ENCODE measurements at regions not wholly inside any gene's neighbourhood (a gene's known extent, or its start where the extent isn't known, plus 50 kb on each side); places are given as distances from the start of the nearest gene placed in this dataset.

- no peak overlapping the region for H3K27ac Mint-ChIP-seq
- peaks cover 16% of the 10 kb centered on the region for H3K27me3 Mint-ChIP-seq
- DNase-seq (ENCODE audit: low spot score, unreplicated experiment), result no peak
- H3K4me3 Mint-ChIP-seq (ENCODE audit: low read depth), result no peak overlapping the region
- no peak for TF ChIP-seq CTCF (IDR thresholded peaks at IDR 0.05; ENCODE audit: unreplicated experiment)
- no peaks in the 10 kb centered on the region for H3K4me1 Mint-ChIP-seq (ENCODE audit: low read depth)
- H3K36me3 Mint-ChIP-seq (ENCODE audit: insufficient read depth), result no peaks in the 10 kb centered on the region
- H3K9me3 Mint-ChIP-seq (ENCODE audit: low read depth), result peaks cover 6% of the 10 kb centered on the region
Measured at GRCh38 chr16:73275448-73275847, 227.5 kb upstream of the ZFHX3 start.

DNA sequence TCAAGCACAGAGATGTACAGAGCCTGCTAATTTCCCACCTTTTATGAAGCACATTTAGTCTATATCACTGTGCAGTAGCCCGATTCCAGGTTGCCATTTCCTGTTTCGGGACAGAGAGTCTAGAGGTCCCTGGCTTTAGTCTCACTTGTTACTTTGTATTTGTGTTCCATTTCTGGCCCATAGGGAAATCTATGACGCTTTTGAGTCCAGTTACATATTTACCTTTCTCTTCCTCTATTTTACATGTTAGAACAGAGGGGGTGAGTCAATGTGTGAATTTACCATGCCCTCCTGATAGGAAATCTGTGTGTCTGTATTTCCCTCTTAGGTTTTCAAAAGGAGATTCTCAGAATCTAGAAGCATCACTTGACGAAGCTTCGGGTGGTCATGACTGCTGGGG, 227.1 kb upstream of the ZFHX3 start:
- no peak for DNase-seq (ENCODE audit: low spot score, unreplicated experiment)
- H3K27ac Mint-ChIP-seq, result no peak overlapping the region
- no peak overlapping the region for H3K4me3 Mint-ChIP-seq (ENCODE audit: low read depth)
- peaks cover 6% of the 10 kb centered on the region for H3K9me3 Mint-ChIP-seq (ENCODE audit: low read depth)
- TF ChIP-seq CTCF (IDR thresholded peaks at IDR 0.05; ENCODE audit: unreplicated experiment), result no peak
- peaks cover 16% of the 10 kb centered on the region for H3K27me3 Mint-ChIP-seq
- no peaks in the 10 kb centered on the region for H3K36me3 Mint-ChIP-seq (ENCODE audit: insufficient read depth)
- no peaks in the 10 kb centered on the region for H3K4me1 Mint-ChIP-seq (ENCODE audit: low read depth)

DNA sequence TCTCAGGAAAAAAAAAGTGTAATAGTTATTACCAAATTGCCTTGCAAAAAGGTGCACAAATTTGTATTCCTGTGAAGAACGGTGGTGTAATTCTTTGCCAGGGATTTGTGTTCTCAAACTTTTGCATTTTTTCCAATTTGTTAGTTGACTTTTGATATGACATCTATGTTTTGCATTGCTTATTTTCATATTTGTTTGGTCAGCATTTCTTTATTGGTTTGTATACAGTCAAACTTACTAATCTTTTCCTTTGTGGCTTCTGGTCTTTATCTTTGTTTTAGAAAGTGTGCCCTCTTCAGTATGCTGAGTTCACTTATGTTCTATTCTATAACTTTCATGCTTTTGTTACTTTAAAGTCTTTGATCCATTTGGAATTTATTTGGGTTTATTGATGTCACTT, 226.2 kb upstream of the ZFHX3 start:
- DNase-seq (ENCODE audit: low spot score, unreplicated experiment), result no peak
- no peak overlapping the region for H3K27ac Mint-ChIP-seq
- H3K27me3 Mint-ChIP-seq, result peaks cover 18% of the 10 kb centered on the region
- H3K4me1 Mint-ChIP-seq (ENCODE audit: low read depth), result no peaks in the 10 kb centered on the region
- H3K36me3 Mint-ChIP-seq (ENCODE audit: insufficient read depth), result no peaks in the 10 kb centered on the region
- H3K4me3 Mint-ChIP-seq (ENCODE audit: low read depth), result no peak overlapping the region
- H3K9me3 Mint-ChIP-seq (ENCODE audit: low read depth), result peaks cover 6% of the 10 kb centered on the region
- TF ChIP-seq CTCF (IDR thresholded peaks at IDR 0.05; ENCODE audit: unreplicated experiment), result no peak

DNA sequence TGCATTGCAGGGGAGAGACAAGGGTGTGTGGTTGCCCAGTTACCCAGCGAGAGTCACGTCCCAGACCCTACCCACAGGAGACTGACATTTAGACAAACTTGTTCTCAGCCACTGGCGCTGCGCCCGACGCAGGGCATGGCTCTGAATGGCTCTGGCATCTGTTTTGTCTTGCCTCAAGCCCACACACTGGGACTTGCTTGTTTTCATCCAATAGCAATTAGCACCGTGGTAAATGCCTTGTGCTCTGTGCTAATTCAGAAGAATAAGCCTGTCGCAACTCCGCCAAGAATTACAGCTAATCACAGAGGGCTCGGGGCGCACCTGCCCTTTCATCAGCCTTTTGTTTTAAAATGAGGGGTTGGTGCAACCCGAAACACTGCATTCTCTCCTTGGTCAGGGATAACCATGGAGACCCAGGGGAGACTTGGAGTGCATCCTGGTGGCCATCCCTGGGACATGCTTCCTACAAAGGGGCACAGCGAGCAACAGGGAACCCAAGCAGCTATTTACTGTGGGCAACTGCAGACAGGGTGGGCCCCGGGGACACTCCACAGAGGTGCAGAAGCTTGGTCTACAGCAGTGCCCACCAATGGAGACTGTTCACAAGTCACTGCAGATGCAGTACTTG, 220.6 kb upstream of the ZFHX3 start:
- Mint-ChIP-seq H3K27me3 (peaks cover 5% of the 10 kb centered on the region), H3K27ac (no peak overlapping the region), H3K4me1 (ENCODE audit: low read depth) (peaks cover 4% of the 10 kb centered on the region), H3K9me3 (ENCODE audit: low read depth) (no peaks in the 10 kb centered on the region), H3K36me3 (ENCODE audit: insufficient read depth) (no peaks in the 10 kb centered on the region), H3K4me3 (ENCODE audit: low read depth) (no peak overlapping the region)
- no peak for DNase-seq (ENCODE audit: low spot score, unreplicated experiment)
- TF ChIP-seq CTCF (IDR thresholded peaks at IDR 0.05; ENCODE audit: unreplicated experiment), result no peak

DNA sequence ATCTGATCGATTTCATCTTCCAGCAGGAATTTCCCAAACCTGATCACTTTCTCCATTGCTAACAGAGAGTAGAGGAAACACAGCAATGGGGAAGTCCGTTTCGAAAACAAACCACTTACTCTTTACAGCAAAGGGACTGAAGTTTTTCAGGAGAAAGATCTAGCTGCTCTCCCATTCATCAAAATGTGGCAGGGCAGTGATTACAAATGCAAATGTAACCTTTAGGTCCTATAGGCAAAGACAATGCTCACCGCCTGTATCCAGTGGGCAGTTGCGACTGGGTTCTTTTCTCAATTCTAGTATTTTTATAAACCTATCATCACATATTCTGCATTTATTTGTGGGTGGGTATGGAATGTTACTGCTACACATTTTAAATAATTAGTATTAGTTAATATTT, 218.0 kb upstream of the ZFHX3 start:
- Mint-ChIP-seq H3K27me3 (peaks cover 9% of the 10 kb centered on the region), H3K36me3 (ENCODE audit: insufficient read depth) (no peaks in the 10 kb centered on the region), H3K27ac (no peak overlapping the region), H3K4me3 (ENCODE audit: low read depth) (no peak overlapping the region), H3K9me3 (ENCODE audit: low read depth) (peaks cover 6% of the 10 kb centered on the region), H3K4me1 (ENCODE audit: low read depth) (peaks cover 4% of the 10 kb centered on the region)
- DNase-seq (ENCODE audit: low spot score, unreplicated experiment), result no peak
- TF ChIP-seq CTCF (IDR thresholded peaks at IDR 0.05; ENCODE audit: unreplicated experiment), result no peak
